GM12873 (cell line): ENCODE measurements at regions not wholly inside any gene's neighbourhood (a gene's known extent, or its start where the extent isn't known, plus 50 kb on each side); places are given as distances from the start of the nearest gene placed in this dataset.

ENCODE experiments used
- TF ChIP-seq, protein P1 (sequence below): IDR thresholded peaks from 2 replicates; pipeline ENCODE4 v1.5.1; 2012; ENCODE audit warnings: low read depth, mild to moderate bottlenecking, moderate library complexity, low read length, control low read depth; ENCODE audit not compliant: insufficient read depth; ENCODE audit errors: missing control alignments

- TF ChIP-seq, protein P1, sequence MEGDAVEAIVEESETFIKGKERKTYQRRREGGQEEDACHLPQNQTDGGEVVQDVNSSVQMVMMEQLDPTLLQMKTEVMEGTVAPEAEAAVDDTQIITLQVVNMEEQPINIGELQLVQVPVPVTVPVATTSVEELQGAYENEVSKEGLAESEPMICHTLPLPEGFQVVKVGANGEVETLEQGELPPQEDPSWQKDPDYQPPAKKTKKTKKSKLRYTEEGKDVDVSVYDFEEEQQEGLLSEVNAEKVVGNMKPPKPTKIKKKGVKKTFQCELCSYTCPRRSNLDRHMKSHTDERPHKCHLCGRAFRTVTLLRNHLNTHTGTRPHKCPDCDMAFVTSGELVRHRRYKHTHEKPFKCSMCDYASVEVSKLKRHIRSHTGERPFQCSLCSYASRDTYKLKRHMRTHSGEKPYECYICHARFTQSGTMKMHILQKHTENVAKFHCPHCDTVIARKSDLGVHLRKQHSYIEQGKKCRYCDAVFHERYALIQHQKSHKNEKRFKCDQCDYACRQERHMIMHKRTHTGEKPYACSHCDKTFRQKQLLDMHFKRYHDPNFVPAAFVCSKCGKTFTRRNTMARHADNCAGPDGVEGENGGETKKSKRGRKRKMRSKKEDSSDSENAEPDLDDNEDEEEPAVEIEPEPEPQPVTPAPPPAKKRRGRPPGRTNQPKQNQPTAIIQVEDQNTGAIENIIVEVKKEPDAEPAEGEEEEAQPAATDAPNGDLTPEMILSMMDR = no peak
These were observed 112.3 kb downstream of the IGLL1 start for GRCh38 chr22:23467721-23468294.

GRCh38 chr22:23466351-23466750 lies 113.7 kb downstream of the IGLL1 start:
- TF ChIP-seq, protein P1 = no peak

GRCh38 chr22:23458663-23459541 lies 121.2 kb downstream of the IGLL1 start:
- TF ChIP-seq, protein P1 = no peak

DNA sequence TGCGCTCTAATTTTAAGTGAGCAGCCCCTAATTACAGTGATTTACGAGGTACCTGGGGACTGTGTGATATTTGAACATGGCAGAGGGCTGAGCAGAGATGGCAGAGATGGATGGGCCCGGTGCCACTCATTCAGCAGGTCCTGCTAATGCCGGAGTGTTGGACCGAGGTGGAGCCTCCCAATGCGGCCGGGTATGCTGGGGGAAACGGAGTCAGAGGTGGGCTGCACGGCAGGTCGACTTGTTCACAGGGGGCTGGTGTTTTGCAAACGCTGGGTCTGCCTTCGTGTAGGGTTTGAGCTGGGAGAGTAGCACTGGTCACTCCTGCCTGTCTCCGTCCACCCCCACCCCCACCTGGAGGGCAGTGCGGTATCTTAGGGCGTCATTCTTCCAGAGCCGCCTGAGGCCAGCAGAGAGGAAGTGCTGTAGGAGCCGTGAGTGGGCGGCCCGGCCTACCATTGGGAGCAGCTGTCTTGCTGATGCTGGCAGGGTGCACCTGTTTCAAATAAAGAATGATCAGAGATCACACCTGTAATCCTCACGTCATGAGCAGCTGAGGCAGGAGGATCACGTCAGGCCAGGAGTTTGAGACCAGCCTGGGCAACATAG lies 122.6 kb downstream of the IGLL1 start:
- TF ChIP-seq, protein P1 = no peak

GRCh38 chr22:23453277-23453676 lies 126.8 kb downstream of the IGLL1 start:
- TF ChIP-seq, protein P1 = no peak

GRCh38 chr22:23452231-23453010 lies 127.7 kb downstream of the IGLL1 start:
- TF ChIP-seq, protein P1 = no peak

GRCh38 chr22:23450434-23450795 lies 129.7 kb downstream of the IGLL1 start:
- TF ChIP-seq, protein P1 = no peak
